Fibroblast of lung (primary cell): ENCODE measurements at regions not wholly inside any gene's neighbourhood (a gene's known extent, or its start where the extent isn't known, plus 50 kb on each side); places are given as distances from the start of the nearest gene placed in this dataset.
"Not testable (repeated sequence)": the region's sequence is repeated elsewhere in the genome, so short reads cannot be mapped to it uniquely, and the experiment has no call there.

Experiments
- DNase-seq, 2 donors: peaks; one replicate each; pipeline versions ENCODE4 v3.0.0 to v3.0.0-alpha.2; 2010; ENCODE audit warnings: low read depth in 2 of 2
- H2AFZ ChIP-seq: 2 replicates; pipeline ENCODE4 v1.5.1; 2012; ENCODE audit warnings: low read length, control low read depth, inconsistent platforms
- H3K27ac ChIP-seq: 2 replicates; pipeline ENCODE4 v1.5.1; 2011; ENCODE audit warnings: low read length, control low read depth; ENCODE audit not compliant: insufficient read depth
- H3K27me3 ChIP-seq: 2 replicates; pipeline ENCODE4 v1.5.1; 2011; ENCODE audit warnings: mild to moderate bottlenecking, low read length; ENCODE audit not compliant: control insufficient read depth, insufficient read depth
- H3K36me3 ChIP-seq: 2 replicates; pipeline ENCODE4 v1.5.1; 2011; ENCODE audit warnings: low read length; ENCODE audit not compliant: control insufficient read depth, insufficient read depth
- H3K4me1 ChIP-seq: 2 replicates; pipeline ENCODE4 v1.5.1; 2011; ENCODE audit warnings: low read length; ENCODE audit not compliant: control insufficient read depth, insufficient read depth; ENCODE audit errors: extremely low read depth
- H3K4me2 ChIP-seq: 2 replicates; pipeline ENCODE4 v1.5.1; 2011; ENCODE audit warnings: low read length, control low read depth; ENCODE audit not compliant: insufficient read depth; ENCODE audit errors: extremely low read depth
- H3K4me3 ChIP-seq, 4 experiments: fragments of 200-600 bp in 1 of 4; sonication (generic) in 1 of 4; replicated peaks in 1 of 4; 2 replicates each; pipeline ENCODE4 v1.5.1; 2011 to 2016; ENCODE audit warnings: low read length in 4 of 4, low read depth in 3 of 4, mild to moderate bottlenecking in 3 of 4, control low read depth in 2 of 4, inconsistent platforms in 1 of 4, mixed read lengths in 1 of 4; ENCODE audit not compliant: insufficient read depth in 1 of 4; ENCODE audit errors: control extremely low read depth in 1 of 4
- H3K79me2 ChIP-seq: 2 replicates; pipeline ENCODE4 v1.5.1; 2012; ENCODE audit warnings: mild to moderate bottlenecking, low read length, inconsistent platforms; ENCODE audit not compliant: control insufficient read depth, insufficient read depth
- H3K9ac ChIP-seq: 2 replicates; pipeline ENCODE4 v1.5.1; 2011; ENCODE audit warnings: mild to moderate bottlenecking, low read length, control low read depth; ENCODE audit not compliant: insufficient read depth
- H3K9me3 ChIP-seq: 2 replicates; pipeline ENCODE4 v1.5.1; 2012; ENCODE audit warnings: low read depth, low read length; ENCODE audit not compliant: control insufficient read depth, insufficient read depth
- H4K20me1 ChIP-seq: 2 replicates; pipeline ENCODE4 v1.5.1; 2011; ENCODE audit warnings: low read length; ENCODE audit not compliant: control insufficient read depth, insufficient read depth; ENCODE audit errors: extremely low read depth
- CTCF ChIP-seq, 2 donors: IDR thresholded peaks in 1 of 2; conservative IDR thresholded peaks in 1 of 2; 1 replicate in 1 of 2; 2 replicates in 1 of 2; pipeline ENCODE4 v1.5.1; 2011 to 2012; ENCODE audit warnings: low read length in 2 of 2, control low read depth in 1 of 2, inconsistent platforms in 1 of 2, low read depth in 1 of 2, mild to moderate bottlenecking in 1 of 2
- EZH2 ChIP-seq: IDR thresholded peaks from 2 replicates; pipeline ENCODE4 v1.5.1; 2012; ENCODE audit warnings: low read length, control low read depth, mild to moderate bottlenecking; ENCODE audit errors: missing control alignments

DNA sequence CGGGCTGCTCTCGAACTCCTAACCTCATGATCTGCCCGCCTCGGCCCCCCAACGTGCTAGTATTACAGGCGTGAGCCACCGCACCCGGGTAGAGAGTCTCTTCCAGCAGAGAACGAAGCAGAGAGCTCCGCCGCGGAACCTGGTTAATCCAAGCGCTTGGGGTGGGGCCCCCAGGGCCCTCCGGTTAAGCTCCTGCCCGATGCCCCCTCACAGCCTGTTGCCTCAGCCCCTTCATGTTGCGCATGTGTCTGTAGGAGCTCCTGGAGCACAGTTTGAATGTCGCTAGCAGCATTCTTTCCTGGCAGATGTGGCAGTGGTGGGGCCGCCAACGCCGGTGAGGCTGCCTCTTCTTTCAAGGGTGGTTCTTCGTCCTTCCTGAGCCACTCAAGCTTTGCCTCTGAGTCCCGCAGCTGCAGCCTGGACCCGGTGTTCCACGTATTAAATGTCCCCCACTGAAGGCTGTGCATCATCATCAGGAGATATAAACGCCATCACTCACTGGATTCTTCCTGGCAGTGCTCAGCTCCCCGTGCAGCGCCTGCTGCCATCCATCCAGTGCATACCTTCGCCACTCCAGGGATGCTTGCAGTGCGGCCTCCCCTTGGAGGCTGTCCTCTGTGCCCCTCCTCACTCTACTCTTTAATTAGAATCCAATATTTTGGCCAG, 1919.3 kb downstream of the PCDH9 start:
- no peaks in the 10 kb centered on the region for H3K4me1 ChIP-seq
- no peaks in the 10 kb centered on the region for H3K27me3 ChIP-seq
- TF ChIP-seq CTCF (conservative IDR thresholded peaks at IDR 0.05 in 1 of 2, IDR thresholded peaks at IDR 0.05 in 1 of 2; ENCODE audit: low read depth in 1 of 2, low read length in 2 of 2) = no peak
- no peak for TF ChIP-seq EZH2
- no peak overlapping the region for H3K9ac ChIP-seq
- no peaks in the 10 kb centered on the region for H3K36me3 ChIP-seq
- H3K79me2 ChIP-seq = no peaks in the 10 kb centered on the region
- H3K9me3 ChIP-seq = no peaks in the 10 kb centered on the region
- no peak overlapping the region for H3K4me3 ChIP-seq
- no peaks in the 10 kb centered on the region for H4K20me1 ChIP-seq
- DNase-seq = no peak
- no peak overlapping the region for H2AFZ ChIP-seq
- H3K27ac ChIP-seq = no peak overlapping the region
- H3K4me2 ChIP-seq = no peak overlapping the region

- Histone ChIP-seq H3K9ac (no peak overlapping the region), H3K79me2 (no peaks in the 10 kb centered on the region), H2AFZ (no peak overlapping the region), H3K27ac (no peak overlapping the region), H3K4me3 (no peak overlapping the region), H3K36me3 (no peaks in the 10 kb centered on the region), H3K4me1 (no peaks in the 10 kb centered on the region), H3K4me2 (no peak overlapping the region), H3K27me3 (no peaks in the 10 kb centered on the region), H3K9me3 (no peaks in the 10 kb centered on the region), H4K20me1 (no peaks in the 10 kb centered on the region)
- no peak for DNase-seq
- TF ChIP-seq EZH2 (no peak), CTCF (conservative IDR thresholded peaks at IDR 0.05 in 1 of 2, IDR thresholded peaks at IDR 0.05 in 1 of 2; ENCODE audit: low read depth in 1 of 2, low read length in 2 of 2) (no peak)
These were observed 1920.2 kb downstream of the PCDH9 start for GRCh38 chr13:65309906-65310305.

GRCh38 chr13:65308729-65309128, 1921.4 kb downstream of the PCDH9 start:
- not testable (repeated sequence) for H3K4me3 ChIP-seq, H4K20me1 ChIP-seq, H3K4me2 ChIP-seq, H3K9me3 ChIP-seq, H3K27ac ChIP-seq, H2AFZ ChIP-seq, H3K79me2 ChIP-seq, H3K27me3 ChIP-seq, H3K36me3 ChIP-seq, H3K4me1 ChIP-seq, H3K9ac ChIP-seq, DNase-seq
